Vagina (tissue), 2 donors: ENCODE measurements at regions not wholly inside any gene's neighbourhood (a gene's known extent, or its start where the extent isn't known, plus 50 kb on each side); places are given as distances from the start of the nearest gene placed in this dataset.

Experiments
- DNase-seq, 2 donors: peaks; one replicate each; pipeline ENCODE4 v3.0.0-alpha.2; 2017; ENCODE audit errors: extremely low spot score in 2 of 2
- H3K27ac ChIP-seq: fragments of 200-600 bp; sonication (generic); one replicate; pipeline ENCODE4 v1.5.1; 2019
- H3K27me3 ChIP-seq: fragments of 200-600 bp; sonication (generic); one replicate; pipeline ENCODE4 v1.5.1; 2019
- H3K36me3 ChIP-seq, 2 donors: fragments of 200-600 bp; sonication (generic); one replicate each; pipeline ENCODE4 v1.5.1; 2017 to 2019
- H3K4me1 ChIP-seq: fragments of 200-600 bp; sonication (generic); one replicate; pipeline ENCODE4 v1.5.1; 2019
- H3K4me3 ChIP-seq, 2 donors: fragments of 200-600 bp; sonication (generic); 1 replicate in 1 of 2; 2 replicates in 1 of 2; pipeline ENCODE4 v1.5.1; 2016 to 2019
- H3K9me3 ChIP-seq: fragments of 200-600 bp; sonication (generic); one replicate; pipeline ENCODE4 v1.5.1; 2019
- POLR2A ChIP-seq, 2 donors: fragments of 450-650 bp; IDR thresholded peaks; one replicate each; pipeline ENCODE4 v1.6.1; 2017; ENCODE audit warnings: antibody characterized with exemption in 2 of 2, mild to moderate bottlenecking in 2 of 2, moderate library complexity in 2 of 2
- POLR2AphosphoS5 ChIP-seq, 2 donors: sonication (generic); formaldehyde crosslinking; IDR thresholded peaks; one replicate each; pipeline ENCODE4 v1.9.0; 2017; ENCODE audit warnings: antibody characterized with exemption in 2 of 2, mild to moderate bottlenecking in 2 of 2, low read depth in 1 of 2; ENCODE audit not compliant: insufficient read depth in 1 of 2
- intact Hi-C: fragments of 100-400 bp; cut with DNase I; formaldehyde crosslinking; loops from one replicate; pipeline ENCODE4 v1.15.1; 2023
- TF ChIP-seq, protein P1 (sequence below), 3 experiments: fragments of 450-650 bp in 2 of 3; fragments of 200-600 bp in 1 of 3; sonication (generic) in 1 of 3; IDR thresholded peaks; one replicate each; pipeline ENCODE4 v1.5.1; 2017 to 2019; ENCODE audit warnings: antibody characterized with exemption in 3 of 3, mild to moderate bottlenecking in 2 of 3, moderate library complexity in 2 of 3

DNA sequence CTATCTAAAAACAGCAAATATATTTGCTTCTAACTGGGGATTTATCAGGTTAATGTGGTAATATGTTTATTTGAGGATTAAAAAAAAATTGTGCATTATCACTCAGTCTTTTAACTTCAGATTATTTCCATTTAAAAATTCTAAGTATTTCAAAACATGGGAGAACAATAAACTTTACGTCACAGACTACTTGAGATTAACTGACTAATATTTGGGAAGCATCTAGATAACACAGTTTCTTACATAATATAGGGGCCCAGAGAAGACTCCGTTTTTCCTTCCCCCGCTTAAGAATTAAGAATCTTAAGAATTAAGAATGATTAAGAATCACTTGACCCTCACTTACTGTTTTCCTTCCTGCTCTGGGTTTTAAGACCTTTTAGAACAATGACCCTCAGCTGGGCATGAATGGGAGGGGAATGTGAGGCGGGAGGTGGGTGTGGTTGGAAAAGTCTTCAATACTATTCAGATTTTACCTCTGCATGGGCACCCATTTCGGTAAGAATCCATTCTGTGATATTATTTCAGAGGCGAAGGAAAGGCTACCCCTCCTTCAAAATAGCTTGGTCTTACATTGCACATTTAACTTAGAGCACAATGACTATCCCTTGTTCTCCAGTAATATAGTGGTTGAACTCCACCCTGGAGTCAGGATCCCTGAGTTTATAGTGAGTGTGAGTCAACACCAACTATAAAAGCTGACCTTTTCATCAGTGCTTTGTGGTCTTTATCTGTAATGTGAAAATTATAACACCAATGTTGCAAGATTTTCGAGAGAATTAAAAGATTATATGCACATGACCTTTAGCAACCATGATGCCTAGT, 821.3 kb downstream of the USP25 start:
- no peaks in the 10 kb centered on the region for H3K9me3 ChIP-seq
- peaks cover 0 to 5% of the 10 kb centered on the region in 2 donors for H3K36me3 ChIP-seq
- DNase-seq = no peak
- intact Hi-C loops = no loop called here
- H3K4me1 ChIP-seq = peaks cover 7% of the 10 kb centered on the region
- no peak overlapping the region for H3K27ac ChIP-seq
- no peak overlapping the region for H3K4me3 ChIP-seq
- TF ChIP-seq POLR2AphosphoS5 (IDR thresholded peaks at IDR 0.05; ENCODE audit: insufficient read depth in 1 of 2, low read depth in 1 of 2) (no peak), POLR2A (IDR thresholded peaks at IDR 0.05) (no peak)
- TF ChIP-seq, protein P1, sequence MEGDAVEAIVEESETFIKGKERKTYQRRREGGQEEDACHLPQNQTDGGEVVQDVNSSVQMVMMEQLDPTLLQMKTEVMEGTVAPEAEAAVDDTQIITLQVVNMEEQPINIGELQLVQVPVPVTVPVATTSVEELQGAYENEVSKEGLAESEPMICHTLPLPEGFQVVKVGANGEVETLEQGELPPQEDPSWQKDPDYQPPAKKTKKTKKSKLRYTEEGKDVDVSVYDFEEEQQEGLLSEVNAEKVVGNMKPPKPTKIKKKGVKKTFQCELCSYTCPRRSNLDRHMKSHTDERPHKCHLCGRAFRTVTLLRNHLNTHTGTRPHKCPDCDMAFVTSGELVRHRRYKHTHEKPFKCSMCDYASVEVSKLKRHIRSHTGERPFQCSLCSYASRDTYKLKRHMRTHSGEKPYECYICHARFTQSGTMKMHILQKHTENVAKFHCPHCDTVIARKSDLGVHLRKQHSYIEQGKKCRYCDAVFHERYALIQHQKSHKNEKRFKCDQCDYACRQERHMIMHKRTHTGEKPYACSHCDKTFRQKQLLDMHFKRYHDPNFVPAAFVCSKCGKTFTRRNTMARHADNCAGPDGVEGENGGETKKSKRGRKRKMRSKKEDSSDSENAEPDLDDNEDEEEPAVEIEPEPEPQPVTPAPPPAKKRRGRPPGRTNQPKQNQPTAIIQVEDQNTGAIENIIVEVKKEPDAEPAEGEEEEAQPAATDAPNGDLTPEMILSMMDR (IDR thresholded peaks at IDR 0.05) = no peak
- no peaks in the 10 kb centered on the region for H3K27me3 ChIP-seq

DNA sequence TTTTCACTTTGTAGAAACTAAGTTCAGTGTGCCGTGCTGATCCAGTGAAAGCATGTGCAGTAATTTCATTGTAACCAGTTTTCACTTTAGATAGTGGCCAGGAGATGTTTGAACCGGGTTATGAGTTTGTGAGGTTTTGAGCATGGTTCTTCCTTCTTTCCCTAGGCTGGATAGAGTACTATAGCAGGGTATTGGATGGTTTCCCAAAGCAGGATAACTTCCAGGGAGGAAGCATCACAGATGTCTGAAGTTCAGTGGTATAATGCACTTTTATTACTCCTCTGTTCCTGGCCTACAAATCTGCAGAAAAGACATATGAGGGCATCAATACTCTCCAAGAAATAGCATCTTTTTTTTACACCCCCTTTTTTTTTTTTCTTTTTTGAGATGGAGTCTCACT, 823.1 kb downstream of the USP25 start:
- TF ChIP-seq POLR2AphosphoS5 (IDR thresholded peaks at IDR 0.05; ENCODE audit: insufficient read depth in 1 of 2, low read depth in 1 of 2) (no peak), POLR2A (IDR thresholded peaks at IDR 0.05) (no peak)
- TF ChIP-seq, protein P1 (IDR thresholded peaks at IDR 0.05) = no peak
- Histone ChIP-seq H3K27me3 (no peaks in the 10 kb centered on the region), H3K27ac (no peak overlapping the region), H3K4me1 (peaks cover 7% of the 10 kb centered on the region), H3K36me3 (peaks cover 0 to 9% of the 10 kb centered on the region in 2 donors), H3K4me3 (no peak overlapping the region), H3K9me3 (no peaks in the 10 kb centered on the region)
- DNase-seq = no peak
- intact Hi-C loops = no loop called here

DNA sequence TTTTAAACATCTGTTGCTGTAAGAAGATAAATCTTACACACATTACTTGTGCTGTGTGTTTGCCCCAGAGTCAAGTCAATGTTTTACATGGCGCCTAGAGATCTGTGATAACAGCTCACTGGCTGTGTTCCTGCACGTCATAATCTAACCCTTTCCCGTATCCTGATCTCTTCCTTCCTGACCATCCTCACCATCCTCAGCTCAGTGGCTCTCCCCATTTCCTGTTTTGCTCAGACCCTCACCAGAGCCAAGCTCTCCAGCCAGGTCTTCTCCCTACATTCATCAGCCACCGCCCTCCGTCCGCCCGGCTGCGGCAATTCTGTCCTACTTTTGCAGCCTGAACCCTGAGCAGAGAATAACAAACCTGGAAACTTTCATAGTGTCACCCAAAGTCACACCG, 824.7 kb downstream of the USP25 start:
- H3K9me3 ChIP-seq = no peaks in the 10 kb centered on the region
- peaks cover 0 to 9% of the 10 kb centered on the region in 2 donors for H3K36me3 ChIP-seq
- DNase-seq = no peak
- H3K27me3 ChIP-seq = no peaks in the 10 kb centered on the region
- TF ChIP-seq POLR2A (IDR thresholded peaks at IDR 0.05) (no peak), POLR2AphosphoS5 (IDR thresholded peaks at IDR 0.05; ENCODE audit: insufficient read depth in 1 of 2, low read depth in 1 of 2) (no peak)
- TF ChIP-seq, protein P1 (IDR thresholded peaks at IDR 0.05) = no peak
- no peak overlapping the region for H3K4me3 ChIP-seq
- peaks cover 16% of the 10 kb centered on the region for H3K4me1 ChIP-seq
- no peak overlapping the region for H3K27ac ChIP-seq
- intact Hi-C loops = no loop called here

DNA sequence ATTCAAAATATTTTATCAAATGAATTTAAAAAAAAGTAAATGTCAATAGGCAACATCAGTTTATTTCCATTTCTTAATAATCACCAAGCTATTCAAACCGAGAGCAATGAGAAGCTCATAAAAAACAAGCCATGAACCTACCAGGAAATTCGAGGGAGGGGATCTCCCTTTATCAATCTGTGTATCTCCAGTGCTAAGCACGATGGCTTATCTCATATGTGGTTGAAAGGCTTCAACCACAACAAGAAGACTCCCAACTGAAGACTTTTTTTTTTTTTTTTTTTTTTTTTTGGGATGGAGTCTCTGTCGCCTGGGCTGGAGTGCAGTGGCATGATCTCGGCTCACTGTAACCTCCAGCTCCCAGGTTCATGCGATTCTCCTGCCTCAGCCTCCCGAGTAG, 833.3 kb downstream of the USP25 start:
- no peaks in the 10 kb centered on the region for H3K9me3 ChIP-seq
- no peak overlapping the region for H3K4me3 ChIP-seq
- TF ChIP-seq POLR2A (IDR thresholded peaks at IDR 0.05) = no peak
- TF ChIP-seq, protein P1 (IDR thresholded peaks at IDR 0.05) = no peak
- no peaks in the 10 kb centered on the region for H3K36me3 ChIP-seq
- DNase-seq = no peak
- H3K27ac ChIP-seq = no peak overlapping the region
- H3K27me3 ChIP-seq = no peaks in the 10 kb centered on the region
- intact Hi-C loops = no loop called here
- H3K4me1 ChIP-seq = peaks cover 18% of the 10 kb centered on the region

DNA sequence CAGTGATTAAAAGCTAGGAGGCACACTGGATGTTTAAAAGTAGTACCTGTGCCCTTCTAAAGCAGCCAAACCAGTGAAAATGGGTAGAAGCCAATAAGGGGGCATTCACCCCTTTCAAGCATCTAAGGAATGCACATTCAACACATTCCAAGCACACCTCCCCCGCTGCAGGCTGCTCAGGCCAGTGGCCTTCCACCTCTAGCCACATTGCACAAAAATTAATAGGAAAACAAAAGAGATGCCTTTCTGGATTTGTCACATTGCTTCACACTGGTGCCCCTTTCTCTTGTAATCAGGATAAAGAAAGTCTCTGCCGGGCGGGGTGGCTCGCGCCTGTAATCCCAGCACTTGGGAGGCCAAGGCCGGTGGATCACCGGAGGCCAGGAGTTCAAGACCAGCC, 834.0 kb downstream of the USP25 start:
- no peak for DNase-seq
- no peak for TF ChIP-seq POLR2A (IDR thresholded peaks at IDR 0.05)
- TF ChIP-seq, protein P1 (IDR thresholded peaks at IDR 0.05) = no peak
- TF ChIP-seq POLR2AphosphoS5 (IDR thresholded peaks at IDR 0.05; ENCODE audit: insufficient read depth in 1 of 2, low read depth in 1 of 2) = no peak
- Histone ChIP-seq H3K4me1 (peaks cover 14% of the 10 kb centered on the region), H3K36me3 (no peaks in the 10 kb centered on the region), H3K27me3 (no peaks in the 10 kb centered on the region), H3K27ac (no peak overlapping the region), H3K4me3 (no peak overlapping the region), H3K9me3 (no peaks in the 10 kb centered on the region)
- intact Hi-C loops = no loop called here
